H9 (cell line): ENCODE measurements at regions not wholly inside any gene's neighbourhood (a gene's known extent, or its start where the extent isn't known, plus 50 kb on each side); places are given as distances from the start of the nearest gene placed in this dataset.

ENCODE experiments used
- DNase-seq: peaks from one replicate; pipeline ENCODE4 v3.0.0-alpha.2; 2017
- H2AFZ ChIP-seq: one replicate; pipeline ENCODE4 v1.6.1; 2013; ENCODE audit warnings: mild to moderate bottlenecking, low read length, control low read depth, moderate library complexity
- H2AK5ac ChIP-seq: 2 replicates; pipeline ENCODE4 v1.6.1; 2013; ENCODE audit warnings: low read length, control low read depth, mixed read lengths; ENCODE audit not compliant: insufficient read length
- H2BK120ac ChIP-seq: one replicate; pipeline ENCODE4 v1.6.1; 2013; ENCODE audit warnings: low read depth, mild to moderate bottlenecking, low read length, control low read depth, inconsistent platforms; ENCODE audit not compliant: poor library complexity, severe bottlenecking
- H2BK12ac ChIP-seq: 2 replicates; pipeline ENCODE4 v1.6.1; 2013; ENCODE audit warnings: low read length, control low read depth, mixed read lengths, low read depth; ENCODE audit not compliant: insufficient read length
- H2BK15ac ChIP-seq: 2 replicates; pipeline ENCODE4 v1.6.1; 2013; ENCODE audit warnings: low read depth, low read length, control low read depth
- H2BK20ac ChIP-seq: one replicate; pipeline ENCODE4 v1.6.1; 2013; ENCODE audit warnings: low read depth, mild to moderate bottlenecking, low read length, control low read depth, inconsistent platforms; ENCODE audit not compliant: poor library complexity, severe bottlenecking
- H2BK5ac ChIP-seq: 2 replicates; pipeline ENCODE4 v1.6.1; 2013; ENCODE audit warnings: low read length, control low read depth, mixed read lengths; ENCODE audit not compliant: insufficient read length
- H3K14ac ChIP-seq: 2 replicates; pipeline ENCODE4 v1.6.1; 2013; ENCODE audit warnings: low read length, control low read depth; ENCODE audit not compliant: insufficient read depth
- H3K18ac ChIP-seq: 2 replicates; pipeline ENCODE4 v1.6.1; 2013; ENCODE audit warnings: low read depth, mild to moderate bottlenecking, mixed read lengths, low read length, control low read depth; ENCODE audit not compliant: insufficient read length
- H3K23ac ChIP-seq: 2 replicates; pipeline ENCODE4 v1.6.1; 2013; ENCODE audit warnings: low read length, control low read depth, mixed read lengths, low read depth; ENCODE audit not compliant: insufficient read length
- H3K23me2 ChIP-seq: 2 replicates; pipeline ENCODE4 v1.6.1; 2013; ENCODE audit warnings: low read depth, mild to moderate bottlenecking, mixed read lengths, low read length, control low read depth; ENCODE audit not compliant: insufficient read length, poor library complexity, severe bottlenecking
- H3K27ac ChIP-seq: 2 replicates; pipeline ENCODE4 v1.5.1; 2013; ENCODE audit warnings: low read length, control low read depth, mixed read lengths, low read depth; ENCODE audit not compliant: insufficient read length
- H3K27me3 ChIP-seq: 2 replicates; pipeline ENCODE4 v1.6.1; 2013; ENCODE audit warnings: low read length, control low read depth, inconsistent platforms; ENCODE audit not compliant: insufficient read depth
- H3K4ac ChIP-seq: 2 replicates; pipeline ENCODE4 v1.6.1; 2013; ENCODE audit warnings: low read depth, mild to moderate bottlenecking, control low read depth, inconsistent platforms, low read length, moderate library complexity
- H3K4me1 ChIP-seq: 2 replicates; pipeline ENCODE4 v1.6.1; 2013; ENCODE audit warnings: low read length, control low read depth, inconsistent platforms; ENCODE audit not compliant: insufficient read depth
- H3K4me2 ChIP-seq: 2 replicates; pipeline ENCODE4 v1.6.1; 2013; ENCODE audit warnings: low read length, control low read depth, mixed read lengths; ENCODE audit not compliant: insufficient read length, insufficient read depth
- H3K56ac ChIP-seq: 2 replicates; pipeline ENCODE4 v1.6.1; 2013; ENCODE audit warnings: low read depth, mild to moderate bottlenecking, mixed read lengths, low read length, control low read depth; ENCODE audit not compliant: insufficient read length
- H3K79me1 ChIP-seq: 2 replicates; pipeline ENCODE4 v1.6.1; 2013; ENCODE audit warnings: low read depth, mild to moderate bottlenecking, moderate library complexity, low read length, control low read depth, inconsistent platforms; ENCODE audit not compliant: insufficient read depth, poor library complexity, severe bottlenecking
- H3K79me2 ChIP-seq: 2 replicates; pipeline ENCODE4 v1.6.1; 2013; ENCODE audit warnings: low read length, control low read depth, inconsistent platforms; ENCODE audit not compliant: insufficient read depth
- H3K9ac ChIP-seq: 2 replicates; pipeline ENCODE4 v1.6.1; 2013; ENCODE audit warnings: low read length, control low read depth, mixed read lengths; ENCODE audit not compliant: insufficient read length; ENCODE audit errors: extremely low read depth
- H3K9me3 ChIP-seq: one replicate; pipeline ENCODE4 v1.6.1; 2013; ENCODE audit warnings: low read depth, low read length, inconsistent platforms; ENCODE audit not compliant: control insufficient read depth
- H3T11ph ChIP-seq: one replicate; pipeline ENCODE4 v1.6.1; 2013; ENCODE audit warnings: mild to moderate bottlenecking, low read length, control low read depth, inconsistent platforms
- H4K20me1 ChIP-seq: one replicate; pipeline ENCODE4 v1.6.1; 2013; ENCODE audit not compliant: control insufficient read depth, insufficient read length, insufficient read depth
- H4K5ac ChIP-seq: 2 replicates; pipeline ENCODE4 v1.6.1; 2013; ENCODE audit warnings: low read depth, mild to moderate bottlenecking, mixed read lengths, low read length, control low read depth; ENCODE audit not compliant: insufficient read length
- H4K8ac ChIP-seq: replicated peaks from 2 replicates; pipeline ENCODE4 v1.6.1; 2013; ENCODE audit warnings: low read length, control low read depth, mixed read lengths, low read depth; ENCODE audit not compliant: insufficient read length
- H4K91ac ChIP-seq: 2 replicates; pipeline ENCODE4 v1.6.1; 2013; ENCODE audit warnings: low read depth, mild to moderate bottlenecking, moderate library complexity, mixed read lengths, low read length, control low read depth; ENCODE audit not compliant: insufficient read length
- H3K27ac Mint-ChIP-seq, 3 experiments: 2 replicates in 2 of 3; 3 replicates in 1 of 3; pipeline ENCODE4 v1.8.0; 2020 to 2021; ENCODE audit warnings: mixed read lengths in 3 of 3, mild to moderate bottlenecking in 1 of 3, moderate library complexity in 1 of 3
- H3K27me3 Mint-ChIP-seq: 2 replicates; pipeline ENCODE4 v1.8.0; 2021; ENCODE audit warnings: low read depth, mild to moderate bottlenecking, moderate library complexity, mixed read lengths
- H3K36me3 Mint-ChIP-seq, 3 experiments: 2 replicates in 2 of 3; 3 replicates in 1 of 3; pipeline ENCODE4 v1.8.0; 2020 to 2021; ENCODE audit warnings: low read depth in 3 of 3, mixed read lengths in 3 of 3; ENCODE audit not compliant: insufficient read depth in 1 of 3
- H3K4me1 Mint-ChIP-seq, 2 experiments: 2 replicates each; pipeline ENCODE4 v1.8.0; 2020; ENCODE audit warnings: mixed read lengths in 2 of 2
- H3K4me3 Mint-ChIP-seq, 2 experiments: 2 replicates in 1 of 2; 3 replicates in 1 of 2; pipeline ENCODE4 v1.8.0; 2020 to 2021; ENCODE audit warnings: mild to moderate bottlenecking in 2 of 2, mixed read lengths in 2 of 2, moderate library complexity in 1 of 2
- H3K9me3 Mint-ChIP-seq, 2 experiments: 2 replicates in 1 of 2; 3 replicates in 1 of 2; pipeline ENCODE4 v1.8.0; 2020; ENCODE audit warnings: mild to moderate bottlenecking in 2 of 2, mixed read lengths in 2 of 2, moderate library complexity in 1 of 2
- CTCF ChIP-seq: fragments of 200-600 bp; sonication (generic); conservative IDR thresholded peaks from 3 replicates; pipeline ENCODE4 v1.8.0; 2021; ENCODE audit warnings: antibody characterized with exemption, mild to moderate bottlenecking
- WGBS: extraction: QIAGEN DNeasy Blood & Tissue Kit; methylation state at CpG from one replicate; pipeline ENCODE4 v1.1.7; 2013; ENCODE audit warnings: missing lambda C conversion rate, low lambda C conversion rate, mixed read lengths; ENCODE audit not compliant: insufficient read length; ENCODE audit errors: extremely low coverage; 5-methylcytosine and 5-hydroxymethylcytosine counted together

- Histone ChIP-seq H3K27me3 (no peaks in the 10 kb centered on the region), H3K56ac (no peak overlapping the region), H2BK20ac (no peak overlapping the region), H2AK5ac (no peak overlapping the region), H3K23me2 (no peaks in the 10 kb centered on the region), H4K91ac (no peak overlapping the region), H3T11ph (no peak overlapping the region), H3K4ac (no peak overlapping the region), H2BK5ac (no peak overlapping the region), H3K4me1 (no peaks in the 10 kb centered on the region), H3K18ac (no peak overlapping the region), H3K4me2 (no peak overlapping the region), H2BK120ac (no peak overlapping the region), H3K23ac (no peak overlapping the region), H3K27ac (no peak overlapping the region), H3K9me3 (no peaks in the 10 kb centered on the region), H3K79me1 (no peaks in the 10 kb centered on the region), H2AFZ (no peak overlapping the region), H3K9ac (no peak overlapping the region), H4K8ac (no peak overlapping the region), H3K14ac (no peak overlapping the region), H2BK15ac (no peak overlapping the region), H4K20me1 (no peaks in the 10 kb centered on the region), H3K79me2 (no peaks in the 10 kb centered on the region), H4K5ac (no peak overlapping the region), H2BK12ac (no peak overlapping the region)
- WGBS, result no CpG with 5 or more reads among the region's 5 CpGs
- DNase-seq, result no peak
- Mint-ChIP-seq H3K27me3 (peaks cover 7% of the 10 kb centered on the region; the same call in 1 of the 2 replicates), H3K4me3 (no peak overlapping the region), H3K9me3 (peaks cover 4 to 9% of the 10 kb centered on the region in 2 experiments), H3K4me1 (no peaks in the 10 kb centered on the region; a peak in 1 of 4 replicates), H3K36me3 (peaks cover 4 to 5% (median 4%) of the 10 kb centered on the region in 3 experiments; a peak in 6 of 7 replicates), H3K27ac (no peak overlapping the region)
- no peak for TF ChIP-seq CTCF
These were observed 1395.6 kb downstream of the SUCLG1 start for GRCh38 chr2:83063511-83063910.
